ENCODE measurements at regions not wholly inside any gene's neighbourhood (a gene's known extent, or its start where the extent isn't known, plus 50 kb on each side); places are given as distances from the start of the nearest gene placed in this dataset.
"Not testable (repeated sequence)": the region's sequence is repeated elsewhere in the genome, so short reads cannot be mapped to it uniquely, and the experiment has no call there.

GRCh38 chr9:34771007-34771406 is 61.1 kb upstream of the CCL21 start:
- Mint-ChIP-seq H3K36me3 (ENCODE audit: low read depth) (no peaks in the 10 kb centered on the region), H3K9me3 (peaks cover 14% of the 10 kb centered on the region), H3K4me1 (peaks cover 13% of the 10 kb centered on the region), H3K27ac (no peak overlapping the region), H3K27me3 (ENCODE audit: low read depth, poor library complexity) (peaks cover 13% of the 10 kb centered on the region), H3K4me3 (no peak overlapping the region)
- TF ChIP-seq CTCF (IDR thresholded peaks at IDR 0.05), result no peak
- no peak for DNase-seq

- not testable (repeated sequence) for H3K36me3 Mint-ChIP-seq (ENCODE audit: low read depth); H3K27me3 Mint-ChIP-seq (ENCODE audit: low read depth, poor library complexity); DNase-seq; H3K27ac Mint-ChIP-seq
- peak overlapping the region; percentile 48 for H3K4me3 Mint-ChIP-seq
- H3K9me3 Mint-ChIP-seq, result peaks cover 21% of the 10 kb centered on the region
- H3K4me1 Mint-ChIP-seq, result peaks cover 13% of the 10 kb centered on the region
Measured at GRCh38 chr9:34767087-34767486, 57.2 kb upstream of the CCL21 start.

- H3K27ac Mint-ChIP-seq; H3K4me1 Mint-ChIP-seq; H3K36me3 Mint-ChIP-seq (ENCODE audit: low read depth); H3K4me3 Mint-ChIP-seq: not testable (repeated sequence)
- H3K27me3 Mint-ChIP-seq (ENCODE audit: low read depth, poor library complexity), result peaks cover 35% of the 10 kb centered on the region
- H3K9me3 Mint-ChIP-seq, result peaks cover 20% of the 10 kb centered on the region
- DNase-seq, result peak; percentile 80
- peak; percentile 81 for TF ChIP-seq CTCF (IDR thresholded peaks at IDR 0.05)
Measured at GRCh38 chr9:34760196-34761040, 50.5 kb upstream of the CCL21 start.
